ENCODE measurements at regions not wholly inside any gene's neighbourhood (a gene's known extent, or its start where the extent isn't known, plus 50 kb on each side); places are given as distances from the start of the nearest gene placed in this dataset.
A peak's percentile ranks its signal among the peaks of the same experiment; 100 is the strongest.

DNA sequence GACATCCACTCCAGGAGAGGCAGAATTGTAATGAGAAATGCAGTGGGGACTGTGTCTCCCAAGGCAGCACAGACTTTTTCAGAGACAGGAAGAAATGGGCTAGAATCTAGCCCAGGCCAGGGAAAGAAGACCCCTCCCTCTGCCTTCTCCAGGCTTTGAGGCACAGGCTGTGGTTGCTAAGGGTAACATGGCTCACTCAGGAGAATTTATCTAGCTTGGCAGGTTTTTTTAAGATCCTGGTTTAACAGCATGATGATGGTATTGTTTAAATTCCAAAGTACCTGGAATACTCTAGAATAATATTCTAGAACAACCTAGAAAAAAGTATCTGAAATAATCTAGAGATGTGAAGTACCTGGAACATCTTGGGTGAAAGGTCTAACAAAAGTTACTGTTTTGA lies 125.6 kb downstream of the URB2 start:
- H3K4me3 Mint-ChIP-seq = no peak overlapping the region
- no peak for DNase-seq
- POLR2A ChIA-PET = no interaction called here

DNA sequence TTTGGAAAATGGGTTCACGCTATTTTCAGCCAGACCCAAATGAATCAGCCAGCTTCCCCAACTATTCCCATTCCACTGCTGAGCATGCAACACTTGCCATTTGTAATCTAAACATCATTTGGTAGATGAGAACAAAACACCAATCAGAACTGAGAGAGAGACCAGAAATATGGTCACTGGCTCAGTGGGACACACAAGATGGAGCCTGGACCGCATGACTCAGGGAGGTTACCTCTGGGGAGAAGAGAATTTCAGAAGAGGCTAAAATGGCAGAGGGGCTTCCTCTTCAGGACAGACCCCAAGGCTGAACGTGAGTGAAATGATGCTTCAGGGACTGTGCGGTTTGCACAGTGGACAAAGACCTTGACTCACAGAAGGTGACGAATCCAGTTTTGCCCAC lies 126.6 kb downstream of the URB2 start:
- no peaks in the 10 kb centered on the region for H3K27me3 Mint-ChIP-seq
- CTCF ChIA-PET = no interaction called here
- POLR2A ChIA-PET = interaction anchor here (0.7 kb wide), 1 partner anchor 16 kb away, joined by 3 read pairs; no protein-coding TSS in a partner anchor
- DNase-seq = no peak
- no peaks in the 10 kb centered on the region for H3K36me3 Mint-ChIP-seq (ENCODE audit: low read depth)
- H3K9me3 Mint-ChIP-seq = peaks cover 4% of the 10 kb centered on the region
- H3K4me1 Mint-ChIP-seq = peaks cover 17% of the 10 kb centered on the region
- H3K4me3 Mint-ChIP-seq = no peak overlapping the region
- H3K27ac Mint-ChIP-seq = no peak overlapping the region

More for the DNA sequence above, 125.6 kb downstream of the URB2 start:
- Mint-ChIP-seq H3K36me3 (ENCODE audit: low read depth) (no peaks in the 10 kb centered on the region), H3K27ac (no peak overlapping the region), H3K27me3 (peaks cover 3% of the 10 kb centered on the region), H3K9me3 (no peaks in the 10 kb centered on the region), H3K4me1 (peaks cover 17% of the 10 kb centered on the region)
- CTCF ChIA-PET = interaction anchor here (1.4 kb wide), 1 partner anchor 36 kb away, joined by 4 read pairs; no protein-coding TSS in a partner anchor

DNA sequence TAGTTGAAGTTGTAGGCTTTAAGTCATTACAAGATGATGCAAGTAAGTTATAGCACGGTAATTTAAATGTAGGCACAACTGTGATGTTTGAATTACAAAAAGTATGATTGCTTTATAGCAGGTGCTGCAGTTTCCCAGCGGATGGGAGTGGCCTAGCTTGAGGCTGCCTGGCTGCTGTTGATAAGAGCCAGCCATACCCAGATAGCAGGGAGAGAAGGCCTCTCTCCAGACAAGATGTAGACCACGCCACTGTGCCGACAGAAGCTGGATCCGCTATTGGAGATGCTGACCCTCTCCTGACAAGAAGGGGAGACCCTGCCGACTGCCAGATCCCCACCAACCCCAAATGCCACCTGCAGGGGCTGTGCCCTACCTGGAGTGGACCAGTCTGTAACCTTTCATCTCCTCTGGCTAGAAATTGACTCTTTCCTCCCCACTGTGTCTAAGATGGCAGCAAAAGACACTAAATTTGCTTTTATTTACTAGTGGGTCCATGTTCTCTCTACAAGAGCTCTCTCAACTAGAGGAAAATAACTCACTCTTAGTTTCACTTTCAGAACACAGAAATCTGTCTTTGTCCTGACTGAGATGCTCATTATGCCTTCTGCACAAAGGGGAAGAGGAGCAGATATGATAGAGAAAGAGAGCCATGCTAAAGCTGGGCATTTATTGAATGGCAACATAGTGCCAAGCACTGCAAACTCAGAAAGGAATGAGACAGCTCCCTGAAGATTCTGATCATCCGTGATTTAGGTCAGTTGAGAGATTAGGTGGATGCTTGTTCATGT lies 127.9 kb downstream of the URB2 start:
- ChIA-PET CTCF (interaction anchor here (1.1 kb wide), 1 partner anchor 10 kb away, joined by 4 read pairs; no protein-coding TSS in a partner anchor), POLR2A (interaction anchor here (0.6 kb wide), 1 partner anchor 413 kb away, joined by 3 read pairs; no protein-coding TSS in a partner anchor)
- peak; percentile 6 for DNase-seq
- H3K27ac Mint-ChIP-seq = peak overlapping the region; percentile 90
- H3K9me3 Mint-ChIP-seq = peaks cover 4% of the 10 kb centered on the region
- peaks cover 20% of the 10 kb centered on the region for H3K4me1 Mint-ChIP-seq
- H3K36me3 Mint-ChIP-seq (ENCODE audit: low read depth) = no peaks in the 10 kb centered on the region
- peak overlapping the region; percentile 53 for H3K4me3 Mint-ChIP-seq
- H3K27me3 Mint-ChIP-seq = no peaks in the 10 kb centered on the region

DNA sequence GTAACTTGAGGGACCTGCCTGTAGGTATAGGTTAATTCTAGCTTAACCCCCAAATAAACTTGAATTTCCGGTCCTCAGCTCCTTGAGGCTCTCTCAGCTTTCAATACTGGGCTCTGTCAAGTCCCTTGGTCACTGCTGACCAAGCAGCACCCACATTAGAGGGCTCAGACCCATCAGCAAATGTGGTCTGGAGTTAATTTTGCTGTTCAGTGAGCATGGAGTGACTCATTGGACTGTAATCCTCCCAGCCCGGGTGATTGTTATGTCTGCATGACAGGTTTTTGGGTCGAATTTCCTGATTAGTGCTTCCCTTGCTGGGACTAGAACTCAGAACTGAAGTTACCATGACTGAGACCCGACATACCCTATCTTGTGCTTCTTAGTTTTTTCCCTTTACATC lies 130.6 kb downstream of the URB2 start:
- Mint-ChIP-seq H3K27me3 (no peaks in the 10 kb centered on the region), H3K4me1 (peaks cover 20% of the 10 kb centered on the region), H3K4me3 (no peak overlapping the region), H3K27ac (no peak overlapping the region), H3K9me3 (peaks cover 4% of the 10 kb centered on the region), H3K36me3 (ENCODE audit: low read depth) (no peaks in the 10 kb centered on the region)
- DNase-seq = no peak
- ChIA-PET POLR2A (no interaction called here), CTCF (no interaction called here)

DNA sequence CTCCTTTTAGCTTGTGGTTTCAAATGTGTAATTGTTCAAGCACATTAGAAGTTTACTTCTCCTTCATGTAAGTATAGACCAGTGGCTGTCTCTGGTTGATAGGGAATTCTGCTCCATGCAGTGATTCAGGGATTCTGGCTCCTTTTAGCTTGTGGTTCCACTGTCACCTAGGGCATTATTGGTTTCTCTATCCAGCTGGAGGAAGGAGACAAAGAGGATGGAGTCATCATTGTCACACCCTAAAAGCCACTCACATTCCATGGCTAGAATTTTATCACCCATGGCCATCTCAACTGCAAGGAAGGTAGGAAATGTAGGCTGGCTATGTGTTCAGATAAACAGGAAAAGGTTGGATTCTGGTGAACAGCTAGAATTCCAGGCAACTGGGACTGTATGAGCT lies 131.2 kb downstream of the URB2 start:
- Mint-ChIP-seq H3K9me3 (peaks cover 4% of the 10 kb centered on the region), H3K4me3 (no peak overlapping the region), H3K27ac (no peak overlapping the region), H3K36me3 (ENCODE audit: low read depth) (no peaks in the 10 kb centered on the region), H3K27me3 (no peaks in the 10 kb centered on the region), H3K4me1 (peaks cover 20% of the 10 kb centered on the region)
- POLR2A ChIA-PET = no interaction called here
- CTCF ChIA-PET = no interaction called here
- DNase-seq = no peak

DNA sequence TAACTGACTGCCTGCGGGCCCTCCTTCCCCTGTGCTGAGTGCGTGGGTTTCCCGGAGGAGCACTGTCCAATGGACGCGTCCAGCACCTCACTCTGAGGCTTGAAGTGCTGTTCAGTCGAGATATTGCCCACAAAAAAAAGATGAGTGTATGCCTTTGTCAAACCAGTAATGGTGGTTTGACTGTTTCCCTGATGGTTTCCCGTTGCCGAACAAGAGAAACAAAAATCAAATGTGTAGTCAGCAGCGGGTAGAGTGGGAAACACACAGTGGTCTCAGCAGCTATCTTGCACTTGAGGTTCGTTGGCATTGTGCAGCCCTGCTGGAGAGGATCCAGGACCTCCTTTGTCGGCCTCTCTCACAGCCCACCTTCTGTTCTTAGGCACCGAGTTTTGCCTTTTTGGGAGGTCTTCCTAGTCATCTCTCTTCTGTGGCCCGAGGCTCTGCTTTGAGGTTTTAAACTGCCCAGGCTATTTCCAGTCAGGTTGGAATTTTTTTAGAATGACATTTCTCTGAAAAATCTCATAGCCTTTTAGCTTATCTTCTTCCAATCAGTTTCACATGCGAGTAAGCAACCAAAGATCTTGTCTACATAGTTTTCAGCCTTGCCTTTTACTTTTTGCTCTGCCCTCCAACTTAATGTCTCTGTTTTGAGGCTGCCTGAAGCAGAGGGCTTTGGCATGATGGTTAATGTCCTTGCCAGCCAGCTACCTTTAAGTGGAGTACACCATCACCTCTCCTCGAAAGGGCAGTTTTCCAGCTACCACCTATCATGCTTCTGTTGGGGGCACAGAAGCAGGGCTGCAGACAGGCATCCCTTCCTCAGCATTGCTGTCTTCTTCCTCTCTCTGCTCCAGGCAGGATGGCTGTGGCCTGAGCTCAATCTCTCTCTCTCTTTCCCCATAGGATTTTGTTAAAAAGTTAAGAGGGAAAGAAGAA lies 132.3 kb downstream of the URB2 start:
- Mint-ChIP-seq H3K36me3 (ENCODE audit: low read depth) (no peaks in the 10 kb centered on the region), H3K4me3 (no peak overlapping the region), H3K27ac (no peak overlapping the region), H3K4me1 (peaks cover 18% of the 10 kb centered on the region), H3K27me3 (peaks cover 1% of the 10 kb centered on the region), H3K9me3 (peaks cover 4% of the 10 kb centered on the region)
- no peak for DNase-seq
- ChIA-PET POLR2A (no interaction called here), CTCF (no interaction called here)

DNA sequence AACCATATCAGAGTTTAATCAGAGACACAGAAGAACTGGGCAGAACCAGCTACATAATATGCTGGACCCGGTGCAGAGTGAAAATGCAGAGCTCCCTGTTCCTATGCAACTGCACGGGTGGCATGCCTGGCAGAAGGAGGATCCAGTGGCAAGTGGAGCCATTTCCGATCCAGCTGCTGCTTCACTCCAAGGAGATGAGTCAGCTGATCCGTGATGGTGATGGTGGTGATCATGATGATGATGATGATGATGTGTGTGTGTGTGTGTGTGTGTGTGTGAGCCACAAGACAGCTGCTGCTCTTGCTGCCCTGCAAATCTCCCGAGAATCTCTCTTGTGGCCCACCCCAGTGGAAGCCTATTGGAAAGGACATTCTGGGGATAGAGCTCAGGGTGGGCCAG lies 133.0 kb downstream of the URB2 start:
- Mint-ChIP-seq H3K27me3 (peaks cover 6% of the 10 kb centered on the region), H3K4me1 (peaks cover 11% of the 10 kb centered on the region), H3K9me3 (peaks cover 4% of the 10 kb centered on the region), H3K36me3 (ENCODE audit: low read depth) (no peaks in the 10 kb centered on the region), H3K4me3 (no peak overlapping the region), H3K27ac (no peak overlapping the region)
- CTCF ChIA-PET = no interaction called here
- DNase-seq = no peak
- POLR2A ChIA-PET = no interaction called here

DNA sequence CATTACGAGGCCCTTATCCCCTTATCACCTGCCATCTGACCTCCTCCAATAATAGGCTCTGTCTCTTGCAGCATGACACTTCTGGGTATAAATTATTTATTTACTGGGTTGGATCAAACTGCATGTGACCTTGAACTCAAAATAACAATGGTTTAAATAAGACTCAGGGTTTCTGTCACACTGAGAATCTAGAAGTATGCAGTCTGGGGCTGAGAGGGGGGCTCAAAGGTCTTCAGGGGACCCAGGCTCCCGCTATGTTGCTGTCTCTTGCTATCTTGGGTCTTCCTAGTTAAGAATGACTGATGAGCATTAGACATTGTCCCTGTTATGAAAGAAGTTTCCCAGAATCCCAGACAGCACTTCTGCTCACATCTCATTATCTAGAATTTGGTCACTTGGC lies 133.5 kb downstream of the URB2 start:
- H3K27ac Mint-ChIP-seq = no peak overlapping the region
- POLR2A ChIA-PET = no interaction called here
- no peak for DNase-seq
- peaks cover 6% of the 10 kb centered on the region for H3K4me1 Mint-ChIP-seq
- CTCF ChIA-PET = no interaction called here
- H3K9me3 Mint-ChIP-seq = peaks cover 4% of the 10 kb centered on the region
- H3K4me3 Mint-ChIP-seq = no peak overlapping the region
- peaks cover 8% of the 10 kb centered on the region for H3K27me3 Mint-ChIP-seq
- no peaks in the 10 kb centered on the region for H3K36me3 Mint-ChIP-seq (ENCODE audit: low read depth)

DNA sequence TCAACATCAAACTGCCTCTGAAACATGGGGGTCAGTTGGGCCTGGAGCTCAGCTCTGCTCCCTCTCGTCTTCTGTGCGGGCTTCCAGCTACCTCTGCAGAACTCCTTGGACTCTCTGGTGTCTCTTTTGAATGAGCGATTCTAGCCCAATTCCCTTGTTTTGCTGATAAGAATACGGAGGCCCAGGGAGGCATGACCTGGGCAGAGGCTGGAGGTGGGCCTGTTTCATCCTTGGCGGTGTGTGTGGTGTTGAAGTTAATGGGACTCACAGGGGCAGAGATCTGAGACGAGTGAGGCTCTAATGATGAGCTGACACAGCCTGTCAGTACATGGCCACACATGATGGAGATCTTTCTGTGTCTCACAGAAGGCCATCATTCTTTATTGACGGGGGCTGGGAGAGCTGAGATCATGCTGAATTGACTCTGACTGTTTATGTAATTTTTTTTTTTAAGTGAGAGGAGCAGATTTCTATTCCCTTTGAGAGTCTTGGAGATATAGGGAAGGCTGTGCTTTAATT lies 134.5 kb downstream of the URB2 start:
- POLR2A ChIA-PET = no interaction called here
- CTCF ChIA-PET = no interaction called here
- H3K27me3 Mint-ChIP-seq = peaks cover 10% of the 10 kb centered on the region
- H3K27ac Mint-ChIP-seq = no peak overlapping the region
- no peak overlapping the region for H3K4me3 Mint-ChIP-seq
- H3K9me3 Mint-ChIP-seq = peaks cover 4% of the 10 kb centered on the region
- H3K4me1 Mint-ChIP-seq = peaks cover 3% of the 10 kb centered on the region
- no peak for DNase-seq
- no peaks in the 10 kb centered on the region for H3K36me3 Mint-ChIP-seq (ENCODE audit: low read depth)

DNA sequence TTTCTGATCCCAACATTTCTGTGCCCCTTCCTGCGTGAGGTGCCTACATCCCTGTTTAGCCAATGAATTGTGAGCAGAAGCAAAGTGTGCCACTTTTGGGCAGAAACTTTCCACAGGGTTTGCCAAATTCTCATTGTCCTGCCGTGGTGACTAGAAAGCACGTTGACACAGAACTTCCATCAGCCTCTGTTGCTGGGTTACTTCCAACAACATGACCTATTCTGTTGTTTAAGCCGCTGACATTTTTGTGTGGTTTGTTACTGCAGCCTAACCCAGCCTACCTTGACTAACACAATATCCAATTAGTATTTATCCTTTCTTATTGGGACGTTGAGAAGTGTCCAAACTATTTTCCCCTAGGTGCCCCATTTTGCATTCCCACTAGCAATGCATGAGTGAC lies 136.8 kb downstream of the URB2 start:
- ChIA-PET POLR2A (no interaction called here), CTCF (no interaction called here)
- peaks cover 11% of the 10 kb centered on the region for H3K27me3 Mint-ChIP-seq
- H3K27ac Mint-ChIP-seq = no peak overlapping the region
- no peaks in the 10 kb centered on the region for H3K9me3 Mint-ChIP-seq
- no peaks in the 10 kb centered on the region for H3K36me3 Mint-ChIP-seq (ENCODE audit: low read depth)
- peaks cover 3% of the 10 kb centered on the region for H3K4me1 Mint-ChIP-seq
- no peak for DNase-seq
- no peak overlapping the region for H3K4me3 Mint-ChIP-seq

DNA sequence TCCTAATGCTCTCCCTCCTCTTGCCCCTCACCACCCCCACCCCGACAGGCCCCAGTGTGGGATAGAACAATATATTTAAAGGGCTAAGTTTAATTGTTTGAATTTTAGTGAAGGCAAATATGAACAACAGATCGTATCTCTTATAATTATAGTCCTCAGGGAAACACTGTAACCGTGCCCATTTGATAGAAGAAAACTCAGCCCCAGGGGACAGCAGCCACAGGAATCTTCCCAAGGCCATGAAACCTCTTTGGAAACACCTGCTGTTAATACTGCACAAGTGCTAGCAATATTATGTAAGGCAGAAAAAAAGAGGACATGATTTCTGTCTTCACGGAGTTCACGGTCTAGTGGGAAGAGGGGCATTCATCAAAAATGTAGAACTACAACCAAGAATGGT lies 142.2 kb downstream of the URB2 start:
- Mint-ChIP-seq H3K4me1 (no peaks in the 10 kb centered on the region), H3K36me3 (ENCODE audit: low read depth) (no peaks in the 10 kb centered on the region), H3K4me3 (no peak overlapping the region), H3K27me3 (peaks cover 18% of the 10 kb centered on the region), H3K9me3 (no peaks in the 10 kb centered on the region), H3K27ac (no peak overlapping the region)
- DNase-seq = no peak
- POLR2A ChIA-PET = no interaction called here
- CTCF ChIA-PET = no interaction called here

DNA sequence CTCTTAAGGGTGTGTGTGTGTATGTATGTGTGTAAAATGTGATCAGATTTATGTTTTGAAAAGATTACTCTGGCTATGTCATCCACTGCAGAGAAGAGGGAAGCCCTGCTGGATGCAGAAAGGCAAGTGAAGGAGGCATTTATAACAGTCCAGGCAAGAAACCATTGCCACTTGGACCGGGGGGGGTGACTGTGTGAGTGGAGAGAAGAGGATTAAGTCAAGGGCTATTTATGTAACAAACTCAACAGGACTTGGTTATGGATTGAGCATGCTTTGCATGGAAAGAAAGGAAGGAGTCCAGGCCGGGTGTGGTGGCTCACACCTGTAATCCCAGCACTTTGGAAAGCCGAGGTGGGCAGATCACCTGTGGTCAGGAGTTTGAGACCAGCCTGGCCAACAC lies 143.0 kb downstream of the URB2 start:
- CTCF ChIA-PET = no interaction called here

DNA sequence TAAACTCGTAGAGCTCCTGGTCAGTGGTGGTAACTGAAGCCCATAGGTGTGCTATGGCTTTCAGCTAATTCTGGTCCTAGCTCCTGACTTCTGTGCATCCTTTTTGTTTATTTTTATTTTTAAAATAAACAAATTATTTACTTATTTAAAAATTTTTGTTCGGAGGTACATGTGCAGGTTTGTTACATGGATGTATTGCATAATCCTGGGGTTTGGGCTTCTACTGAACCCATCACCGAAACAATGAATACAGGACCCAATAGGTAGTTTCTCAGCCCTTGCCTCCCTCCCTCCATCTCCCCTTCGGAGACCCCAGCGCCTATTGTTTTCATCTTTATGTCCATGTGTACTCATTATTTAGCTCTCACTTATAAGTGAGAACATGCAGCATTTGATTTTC lies 143.8 kb downstream of the URB2 start:
- H3K36me3 Mint-ChIP-seq (ENCODE audit: low read depth) = no peaks in the 10 kb centered on the region
- H3K27me3 Mint-ChIP-seq = peaks cover 10% of the 10 kb centered on the region
- no peaks in the 10 kb centered on the region for H3K9me3 Mint-ChIP-seq
- DNase-seq = no peak
- POLR2A ChIA-PET = no interaction called here
- CTCF ChIA-PET = no interaction called here
- no peak overlapping the region for H3K4me3 Mint-ChIP-seq
- H3K27ac Mint-ChIP-seq = no peak overlapping the region
- no peaks in the 10 kb centered on the region for H3K4me1 Mint-ChIP-seq

More for the DNA sequence above, 143.0 kb downstream of the URB2 start:
- Mint-ChIP-seq H3K27me3 (peaks cover 13% of the 10 kb centered on the region), H3K9me3 (no peaks in the 10 kb centered on the region), H3K36me3 (ENCODE audit: low read depth) (no peaks in the 10 kb centered on the region), H3K27ac (no peak overlapping the region), H3K4me1 (no peaks in the 10 kb centered on the region), H3K4me3 (no peak overlapping the region)
- POLR2A ChIA-PET = no interaction called here
- no peak for DNase-seq
